CD8-positive, alpha-beta memory T cell (primary cell): ENCODE measurements at regions not wholly inside any gene's neighbourhood (a gene's known extent, or its start where the extent isn't known, plus 50 kb on each side); places are given as distances from the start of the nearest gene placed in this dataset.

Source experiments
- CTCF ChIA-PET: fragments of 350-600 bp; sonication (Branson Sonifier 250); formaldehyde crosslinking; loops from one replicate; lab custom pipeline; 2021; ENCODE audit warnings: antibody characterized with exemption; lab: Charles Lee
- POLR2A ChIA-PET: fragments of 350-600 bp; sonication (Branson Sonifier 250); formaldehyde crosslinking; loops from one replicate; lab custom pipeline; 2021; ENCODE audit warnings: antibody characterized with exemption; lab: Charles Lee
- DNase-seq, 5 donors: peaks; one replicate each; pipeline versions ENCODE4 v3.0.0 to v3.0.0-alpha.2; 2020 to 2022; ENCODE audit warnings: mixed read lengths in 1 of 5
- H3K27ac ChIP-seq: one replicate; pipeline ENCODE4 v1.7.0; 2013; ENCODE audit warnings: low read depth, mild to moderate bottlenecking, low read length, moderate library complexity
- H3K27me3 ChIP-seq: 2 replicates; pipeline ENCODE4 v1.7.0; 2013; ENCODE audit warnings: low read length, mild to moderate bottlenecking; ENCODE audit not compliant: insufficient read depth, poor library complexity, severe bottlenecking
- H3K36me3 ChIP-seq: 2 replicates; pipeline ENCODE4 v1.7.0; 2013; ENCODE audit warnings: mild to moderate bottlenecking, low read length, moderate library complexity; ENCODE audit not compliant: insufficient read depth
- H3K4me1 ChIP-seq: 2 replicates; pipeline ENCODE4 v1.7.0; 2013; ENCODE audit warnings: mild to moderate bottlenecking, low read length, moderate library complexity; ENCODE audit not compliant: insufficient read depth
- H3K4me3 ChIP-seq: 2 replicates; pipeline ENCODE4 v1.7.0; 2013; ENCODE audit warnings: mild to moderate bottlenecking, low read length
- H3K9me3 ChIP-seq: 2 replicates; pipeline ENCODE4 v1.7.0; 2013; ENCODE audit warnings: mild to moderate bottlenecking, low read length
- H3K27ac Mint-ChIP-seq, 8 donors: one replicate each; pipeline ENCODE4 v1.8.0; 2020 to 2021; ENCODE audit warnings: mixed read lengths in 8 of 8, mild to moderate bottlenecking in 6 of 8, inconsistent platforms in 3 of 8, moderate library complexity in 3 of 8
- H3K27me3 Mint-ChIP-seq, 2 donors: one replicate each; pipeline ENCODE4 v1.8.0; 2020 to 2021; ENCODE audit warnings: mixed read lengths in 2 of 2, mild to moderate bottlenecking in 1 of 2, moderate library complexity in 1 of 2
- H3K36me3 Mint-ChIP-seq, 3 donors: one replicate each; pipeline ENCODE4 v1.8.0; 2020 to 2021; ENCODE audit warnings: mixed read lengths in 3 of 3, inconsistent platforms in 1 of 3, mild to moderate bottlenecking in 1 of 3
- H3K4me1 Mint-ChIP-seq, 3 donors: one replicate each; pipeline ENCODE4 v1.8.0; 2020 to 2021; ENCODE audit warnings: mixed read lengths in 3 of 3, inconsistent platforms in 1 of 3, mild to moderate bottlenecking in 1 of 3
- H3K4me3 Mint-ChIP-seq, 7 donors: one replicate each; pipeline ENCODE4 v1.8.0; 2020 to 2021; ENCODE audit warnings: mixed read lengths in 7 of 7, mild to moderate bottlenecking in 6 of 7, moderate library complexity in 4 of 7, inconsistent platforms in 2 of 7
- H3K9me3 Mint-ChIP-seq, 5 donors: one replicate each; pipeline ENCODE4 v1.8.0; 2020 to 2022; ENCODE audit warnings: mixed read lengths in 5 of 5, mild to moderate bottlenecking in 3 of 5, moderate library complexity in 2 of 5, inconsistent platforms in 1 of 5

GRCh38 chr7:79810916-79811315, 323.7 kb upstream of the GNAI1 start:
- ChIA-PET CTCF (interaction anchor here (1.2 kb wide), 1 partner anchor 13 kb away, joined by 3 read pairs; no protein-coding TSS in a partner anchor), POLR2A (no interaction called here)

GRCh38 chr7:79806161-79806734, 328.4 kb upstream of the GNAI1 start:
- Histone ChIP-seq H3K27me3 (no peaks in the 10 kb centered on the region), H3K36me3 (no peaks in the 10 kb centered on the region), H3K9me3 (no peaks in the 10 kb centered on the region), H3K27ac (no peak overlapping the region), H3K4me3 (no peak overlapping the region), H3K4me1 (no peaks in the 10 kb centered on the region)
- CTCF ChIA-PET, result no interaction called here
- H3K36me3 Mint-ChIP-seq, result no peaks in the 10 kb centered on the region
- POLR2A ChIA-PET, result no interaction called here
- no peak overlapping the region for H3K27ac Mint-ChIP-seq
- peaks cover 8 to 27% (median 12%) of the 10 kb centered on the region in 5 donors for H3K9me3 Mint-ChIP-seq
- no peaks in the 10 kb centered on the region for H3K27me3 Mint-ChIP-seq
- H3K4me1 Mint-ChIP-seq, result no peaks in the 10 kb centered on the region
- H3K4me3 Mint-ChIP-seq, result no peak overlapping the region
- DNase-seq, result no peak

More at GRCh38 chr7:79810916-79811315, 323.7 kb upstream of the GNAI1 start:
- Mint-ChIP-seq H3K4me3 (no peak overlapping the region), H3K4me1 (no peaks in the 10 kb centered on the region), H3K36me3 (no peaks in the 10 kb centered on the region), H3K27ac (no peak overlapping the region), H3K27me3 (no peaks in the 10 kb centered on the region), H3K9me3 (peaks cover 5 to 25% (median 10%) of the 10 kb centered on the region in 5 donors)
- H3K4me3 ChIP-seq, result no peak overlapping the region
- H3K9me3 ChIP-seq, result no peaks in the 10 kb centered on the region
- no peaks in the 10 kb centered on the region for H3K36me3 ChIP-seq
- H3K4me1 ChIP-seq, result no peaks in the 10 kb centered on the region
- no peak overlapping the region for H3K27ac ChIP-seq
- no peaks in the 10 kb centered on the region for H3K27me3 ChIP-seq
- DNase-seq, result no peak

GRCh38 chr7:79790656-79791262, 337.3 kb upstream of the MAGI2 start:
- Mint-ChIP-seq H3K9me3 (peaks cover 0 to 30% (median 7%) of the 10 kb centered on the region in 5 donors), H3K27ac (no peak overlapping the region), H3K4me3 (no peak overlapping the region), H3K4me1 (no peaks in the 10 kb centered on the region), H3K27me3 (no peaks in the 10 kb centered on the region), H3K36me3 (no peaks in the 10 kb centered on the region)
- Histone ChIP-seq H3K27ac (no peak overlapping the region), H3K9me3 (no peaks in the 10 kb centered on the region), H3K27me3 (no peaks in the 10 kb centered on the region), H3K36me3 (no peaks in the 10 kb centered on the region), H3K4me1 (no peaks in the 10 kb centered on the region), H3K4me3 (no peak overlapping the region)
- ChIA-PET POLR2A (no interaction called here), CTCF (no interaction called here)
- no peak for DNase-seq

- H3K27me3 ChIP-seq, result no peaks in the 10 kb centered on the region
- ChIA-PET POLR2A (no interaction called here), CTCF (no interaction called here)
- no peaks in the 10 kb centered on the region for H3K36me3 ChIP-seq
- H3K4me3 ChIP-seq, result no peak overlapping the region
- H3K4me1 ChIP-seq, result no peaks in the 10 kb centered on the region
- H3K27ac ChIP-seq, result no peak overlapping the region
- Mint-ChIP-seq H3K4me3 (no peak overlapping the region), H3K27me3 (no peaks in the 10 kb centered on the region), H3K4me1 (no peaks in the 10 kb centered on the region), H3K9me3 (peaks cover 0 to 29% (median 8%) of the 10 kb centered on the region in 5 donors), H3K27ac (peak overlapping the region in 1 of 8 donors; percentile 12), H3K36me3 (no peaks in the 10 kb centered on the region)
- no peaks in the 10 kb centered on the region for H3K9me3 ChIP-seq
- no peak for DNase-seq
Observed at GRCh38 chr7:79789584-79790345, 336.3 kb upstream of the MAGI2 start.

GRCh38 chr7:79787623-79788022, 334.2 kb upstream of the MAGI2 start:
- no peaks in the 10 kb centered on the region for H3K9me3 ChIP-seq
- CTCF ChIA-PET, result no interaction called here

GRCh38 chr7:79787096-79787495, 333.6 kb upstream of the MAGI2 start:
- no peak for DNase-seq

More at GRCh38 chr7:79787623-79788022, 334.2 kb upstream of the MAGI2 start:
- no peaks in the 10 kb centered on the region for H3K4me1 ChIP-seq
- Mint-ChIP-seq H3K27me3 (no peaks in the 10 kb centered on the region), H3K4me3 (no peak overlapping the region), H3K27ac (no peak overlapping the region), H3K4me1 (no peaks in the 10 kb centered on the region), H3K9me3 (peaks cover 0 to 41% (median 8%) of the 10 kb centered on the region in 5 donors), H3K36me3 (no peaks in the 10 kb centered on the region)
- POLR2A ChIA-PET, result no interaction called here
- no peak overlapping the region for H3K27ac ChIP-seq
- no peaks in the 10 kb centered on the region for H3K27me3 ChIP-seq
- no peak for DNase-seq
- no peaks in the 10 kb centered on the region for H3K36me3 ChIP-seq
- no peak overlapping the region for H3K4me3 ChIP-seq

GRCh38 chr7:79786187-79786586, 332.7 kb upstream of the MAGI2 start:
- Mint-ChIP-seq H3K27ac (no peak overlapping the region), H3K4me1 (no peaks in the 10 kb centered on the region)

More at GRCh38 chr7:79787096-79787495, 333.6 kb upstream of the MAGI2 start:
- Mint-ChIP-seq H3K9me3 (peaks cover 0 to 37% (median 8%) of the 10 kb centered on the region in 5 donors), H3K36me3 (no peaks in the 10 kb centered on the region), H3K4me1 (no peaks in the 10 kb centered on the region), H3K27ac (no peak overlapping the region), H3K4me3 (no peak overlapping the region), H3K27me3 (no peaks in the 10 kb centered on the region)
- no peaks in the 10 kb centered on the region for H3K27me3 ChIP-seq
- ChIA-PET CTCF (no interaction called here), POLR2A (no interaction called here)
- H3K9me3 ChIP-seq, result no peaks in the 10 kb centered on the region
- H3K27ac ChIP-seq, result no peak overlapping the region
- H3K36me3 ChIP-seq, result no peaks in the 10 kb centered on the region
- H3K4me3 ChIP-seq, result no peak overlapping the region
- H3K4me1 ChIP-seq, result no peaks in the 10 kb centered on the region

GRCh38 chr7:79785556-79785955, 332.1 kb upstream of the MAGI2 start:
- peaks cover 0 to 34% (median 7%) of the 10 kb centered on the region in 5 donors for H3K9me3 Mint-ChIP-seq
- no peaks in the 10 kb centered on the region for H3K4me1 Mint-ChIP-seq
- H3K27ac Mint-ChIP-seq, result no peak overlapping the region
- H3K4me3 Mint-ChIP-seq, result no peak overlapping the region
- ChIA-PET POLR2A (no interaction called here), CTCF (no interaction called here)
- no peaks in the 10 kb centered on the region for H3K27me3 ChIP-seq
- H3K4me3 ChIP-seq, result no peak overlapping the region
- H3K27ac ChIP-seq, result no peak overlapping the region
- no peak for DNase-seq
- H3K27me3 Mint-ChIP-seq, result no peaks in the 10 kb centered on the region
- no peaks in the 10 kb centered on the region for H3K4me1 ChIP-seq
- no peaks in the 10 kb centered on the region for H3K9me3 ChIP-seq
- no peaks in the 10 kb centered on the region for H3K36me3 Mint-ChIP-seq
- H3K36me3 ChIP-seq, result no peaks in the 10 kb centered on the region

More at GRCh38 chr7:79786187-79786586, 332.7 kb upstream of the MAGI2 start:
- no peaks in the 10 kb centered on the region for H3K27me3 Mint-ChIP-seq
- no peak for DNase-seq
- no peaks in the 10 kb centered on the region for H3K36me3 Mint-ChIP-seq
- POLR2A ChIA-PET, result no interaction called here
- Histone ChIP-seq H3K36me3 (no peaks in the 10 kb centered on the region), H3K27me3 (no peaks in the 10 kb centered on the region), H3K27ac (no peak overlapping the region), H3K9me3 (no peaks in the 10 kb centered on the region), H3K4me1 (no peaks in the 10 kb centered on the region), H3K4me3 (no peak overlapping the region)
- peaks cover 0 to 37% (median 8%) of the 10 kb centered on the region in 5 donors for H3K9me3 Mint-ChIP-seq
- CTCF ChIA-PET, result no interaction called here
- no peak overlapping the region for H3K4me3 Mint-ChIP-seq
